ENCODE measurements at regions not wholly inside any gene's neighbourhood (a gene's known extent, or its start where the extent isn't known, plus 50 kb on each side); places are given as distances from the start of the nearest gene placed in this dataset.

DNA sequence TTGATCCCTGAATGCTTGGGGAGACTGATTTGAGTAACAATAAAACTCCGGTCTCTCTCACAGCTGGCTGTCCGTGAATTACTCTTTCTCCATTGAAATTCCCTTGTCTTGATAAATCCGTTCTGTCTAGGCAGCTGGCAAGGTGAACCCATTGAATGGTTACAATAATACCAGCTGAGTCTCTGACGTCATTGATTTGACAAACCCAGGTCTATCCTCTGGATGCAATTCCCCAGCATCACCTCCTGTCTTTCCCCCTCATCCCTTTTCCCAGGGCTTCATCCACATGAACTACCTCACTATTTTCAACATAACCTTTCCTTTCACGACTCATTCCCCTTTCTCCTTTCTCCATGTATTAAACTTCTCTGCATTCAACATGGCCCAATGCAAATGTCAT, 98.7 kb upstream of the TMEM132C start:
- Histone ChIP-seq H3K27me3 (ENCODE audit: insufficient read depth, low read depth) (no peaks in the 10 kb centered on the region), H3K79me2 (ENCODE audit: low read depth) (no peaks in the 10 kb centered on the region), H4K20me1 (ENCODE audit: insufficient read depth) (no peaks in the 10 kb centered on the region), H2AFZ (no peak overlapping the region), H3F3A (ENCODE audit: insufficient read depth, low read depth) (no peaks in the 10 kb centered on the region), H3K4me2 (no peak overlapping the region), H3K9me2 (ENCODE audit: insufficient read depth) (no peaks in the 10 kb centered on the region), H3K4me1 (replicated peaks; ENCODE audit: insufficient read depth) (no peaks in the 10 kb centered on the region), H3K4me3 (no peak overlapping the region), H3K27ac (no peak overlapping the region), H3K36me3 (ENCODE audit: low read depth) (no peaks in the 10 kb centered on the region), H3K9me3 (ENCODE audit: insufficient read depth, low read depth) (no peaks in the 10 kb centered on the region)
- no peak for TF ChIP-seq EZH2 (IDR thresholded peaks at IDR 0.05; ENCODE audit: low read depth)
- TF ChIP-seq, protein P1, sequence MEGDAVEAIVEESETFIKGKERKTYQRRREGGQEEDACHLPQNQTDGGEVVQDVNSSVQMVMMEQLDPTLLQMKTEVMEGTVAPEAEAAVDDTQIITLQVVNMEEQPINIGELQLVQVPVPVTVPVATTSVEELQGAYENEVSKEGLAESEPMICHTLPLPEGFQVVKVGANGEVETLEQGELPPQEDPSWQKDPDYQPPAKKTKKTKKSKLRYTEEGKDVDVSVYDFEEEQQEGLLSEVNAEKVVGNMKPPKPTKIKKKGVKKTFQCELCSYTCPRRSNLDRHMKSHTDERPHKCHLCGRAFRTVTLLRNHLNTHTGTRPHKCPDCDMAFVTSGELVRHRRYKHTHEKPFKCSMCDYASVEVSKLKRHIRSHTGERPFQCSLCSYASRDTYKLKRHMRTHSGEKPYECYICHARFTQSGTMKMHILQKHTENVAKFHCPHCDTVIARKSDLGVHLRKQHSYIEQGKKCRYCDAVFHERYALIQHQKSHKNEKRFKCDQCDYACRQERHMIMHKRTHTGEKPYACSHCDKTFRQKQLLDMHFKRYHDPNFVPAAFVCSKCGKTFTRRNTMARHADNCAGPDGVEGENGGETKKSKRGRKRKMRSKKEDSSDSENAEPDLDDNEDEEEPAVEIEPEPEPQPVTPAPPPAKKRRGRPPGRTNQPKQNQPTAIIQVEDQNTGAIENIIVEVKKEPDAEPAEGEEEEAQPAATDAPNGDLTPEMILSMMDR (conservative IDR thresholded peaks at IDR 0.05), result no peak
- intact Hi-C loops (cut with micrococcal nuclease; ENCODE audit: unreplicated experiment), result no loop called here
- no peak for DNase-seq
- CTCF ChIA-PET, result no interaction called here
- POLR2A ChIA-PET (ENCODE audit: unreplicated experiment), result no interaction called here
- BruUV-seq (replicated peaks), result no TSS peak

DNA sequence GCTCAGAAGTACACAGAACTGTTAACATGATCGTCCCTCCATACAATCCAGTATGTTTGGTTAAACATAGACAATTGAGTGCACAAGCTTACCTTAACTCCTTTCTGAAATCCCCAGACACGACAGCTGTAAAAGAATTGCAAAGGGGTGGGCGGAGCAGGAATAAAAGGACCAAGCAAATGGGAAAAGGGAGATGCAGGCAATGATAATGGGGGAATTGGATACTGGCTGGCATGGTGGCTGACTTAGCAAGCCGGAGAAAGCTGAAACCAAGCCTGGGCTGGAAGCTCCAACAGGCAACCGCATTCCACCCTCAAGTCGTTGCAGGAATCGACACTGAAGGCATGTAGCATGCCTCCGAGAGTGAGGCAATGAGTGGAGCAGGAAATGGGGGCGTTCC, 96.8 kb upstream of the TMEM132C start:
- Histone ChIP-seq H3F3A (ENCODE audit: insufficient read depth, low read depth) (no peaks in the 10 kb centered on the region), H3K27me3 (ENCODE audit: insufficient read depth, low read depth) (no peaks in the 10 kb centered on the region), H3K4me3 (no peak overlapping the region), H3K4me2 (no peak overlapping the region), H3K9me3 (ENCODE audit: insufficient read depth, low read depth) (no peaks in the 10 kb centered on the region), H3K79me2 (ENCODE audit: low read depth) (no peaks in the 10 kb centered on the region), H3K4me1 (replicated peaks; ENCODE audit: insufficient read depth) (no peaks in the 10 kb centered on the region), H4K20me1 (ENCODE audit: insufficient read depth) (no peaks in the 10 kb centered on the region), H3K36me3 (ENCODE audit: low read depth) (no peaks in the 10 kb centered on the region), H2AFZ (no peak overlapping the region), H3K9me2 (ENCODE audit: insufficient read depth) (no peaks in the 10 kb centered on the region), H3K27ac (no peak overlapping the region)
- CTCF ChIA-PET, result no interaction called here
- no peak for TF ChIP-seq EZH2 (IDR thresholded peaks at IDR 0.05; ENCODE audit: low read depth)
- TF ChIP-seq, protein P1 (conservative IDR thresholded peaks at IDR 0.05), result no peak
- intact Hi-C loops (cut with micrococcal nuclease; ENCODE audit: unreplicated experiment), result no loop called here
- no peak for DNase-seq
- POLR2A ChIA-PET (ENCODE audit: unreplicated experiment), result no interaction called here
- no TSS peak for BruUV-seq (replicated peaks)

DNA sequence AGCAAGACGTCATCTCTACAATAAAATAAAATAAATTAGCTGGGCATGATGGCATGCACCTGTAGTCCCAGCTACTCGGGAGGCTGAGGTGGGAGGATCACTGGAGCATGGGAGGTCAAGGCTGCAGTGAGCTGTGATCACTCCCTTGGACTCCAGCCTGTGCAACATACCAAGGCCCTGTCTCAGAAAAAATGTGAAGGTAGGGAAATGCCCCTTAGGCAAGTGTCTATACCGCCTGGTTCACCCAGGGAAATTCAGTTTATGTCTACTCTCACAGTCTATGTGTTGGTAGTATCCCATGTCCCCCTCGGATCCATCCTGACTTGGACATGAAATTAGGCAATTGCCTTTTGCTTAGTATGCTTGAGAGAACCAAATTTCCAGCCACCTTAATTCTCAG, 88.4 kb upstream of the TMEM132C start:
- POLR2A ChIA-PET (ENCODE audit: unreplicated experiment), result no interaction called here
- H3K9me3 ChIP-seq (ENCODE audit: insufficient read depth, low read depth), result no peaks in the 10 kb centered on the region

More for the DNA sequence above, 88.4 kb upstream of the TMEM132C start:
- Histone ChIP-seq H3K79me2 (ENCODE audit: low read depth) (no peaks in the 10 kb centered on the region), H3K27ac (no peak overlapping the region), H3K27me3 (ENCODE audit: insufficient read depth, low read depth) (no peaks in the 10 kb centered on the region), H3K4me2 (no peak overlapping the region), H3F3A (ENCODE audit: insufficient read depth, low read depth) (no peaks in the 10 kb centered on the region), H4K20me1 (ENCODE audit: insufficient read depth) (no peaks in the 10 kb centered on the region), H3K4me1 (replicated peaks; ENCODE audit: insufficient read depth) (no peaks in the 10 kb centered on the region), H3K36me3 (ENCODE audit: low read depth) (no peaks in the 10 kb centered on the region), H2AFZ (no peak overlapping the region), H3K4me3 (no peak overlapping the region), H3K9me2 (ENCODE audit: insufficient read depth) (no peaks in the 10 kb centered on the region)
- CTCF ChIA-PET, result no interaction called here
- intact Hi-C loops (cut with micrococcal nuclease; ENCODE audit: unreplicated experiment), result no loop called here
- no peak for DNase-seq
- BruUV-seq (replicated peaks), result no TSS peak
- TF ChIP-seq, protein P1 (conservative IDR thresholded peaks at IDR 0.05), result no peak
- no peak for TF ChIP-seq EZH2 (IDR thresholded peaks at IDR 0.05; ENCODE audit: low read depth)
